ENCODE measurements at regions not wholly inside any gene's neighbourhood (a gene's known extent, or its start where the extent isn't known, plus 50 kb on each side); places are given as distances from the start of the nearest gene placed in this dataset.

GRCh38 chr6:169989594-169989993, 238.2 kb downstream of the ERMARD start:
- TF ChIP-seq CTCF (IDR thresholded peaks at IDR 0.05; ENCODE audit: low read depth, low read length, poor library complexity, severe bottlenecking) (no peak), EZH2phosphoT487 (IDR thresholded peaks at IDR 0.05; ENCODE audit: borderline replicate concordance, low read length) (no peak)
